ENCODE measurements at regions not wholly inside any gene's neighbourhood (a gene's known extent, or its start where the extent isn't known, plus 50 kb on each side); places are given as distances from the start of the nearest gene placed in this dataset.

GRCh38 chr1:93025572-93025971, 53.5 kb upstream of the MTF2 start:
- no peak for DNase-seq (ENCODE audit: low read depth)
- no peak for TF ChIP-seq CTCF (conservative IDR thresholded peaks at IDR 0.05; ENCODE audit: low read depth, low read length)
- H3K4me3 ChIP-seq (ENCODE audit: low read length): no peak overlapping the region

- H3K4me3 ChIP-seq (ENCODE audit: low read length): no peak overlapping the region
- DNase-seq (ENCODE audit: low read depth): no peak
- TF ChIP-seq CTCF (conservative IDR thresholded peaks at IDR 0.05; ENCODE audit: low read depth, low read length): no peak
These were observed 50.5 kb upstream of the MTF2 start for GRCh38 chr1:93028542-93028941.
